K562 (cell line): ENCODE measurements at regions not wholly inside any gene's neighbourhood (a gene's known extent, or its start where the extent isn't known, plus 50 kb on each side); places are given as distances from the start of the nearest gene placed in this dataset.

ENCODE experiments used
- CBX8 ChIP-seq: fragments of 200-600 bp; sonication (generic); IDR thresholded peaks from 2 replicates; pipeline ENCODE4 v1.6.1; 2012; ENCODE audit warnings: borderline replicate concordance, mixed run types, low read depth, mild to moderate bottlenecking, moderate library complexity, mixed read lengths, low read length, control low read depth, inconsistent platforms; ENCODE audit not compliant: poor library complexity, severe bottlenecking; ENCODE audit errors: extremely low read depth
- CTBP1 ChIP-seq: fragments of 450-650 bp; IDR thresholded peaks from 2 replicates; pipeline ENCODE4 v1.6.1; 2016; ENCODE audit warnings: borderline replicate concordance
- CXXC5 ChIP-seq: fragments of 250-450 bp; sonication (Bioruptor Pico); IDR thresholded peaks from 2 replicates; pipeline ENCODE4 v1.8.0; 2022; ENCODE audit warnings: inconsistent platforms, mild to moderate bottlenecking, moderate library complexity
- HMG20B ChIP-seq: fragments of 250-450 bp; sonication (Bioruptor Pico); IDR thresholded peaks from 2 replicates; pipeline ENCODE4 v1.5.0; 2021; ENCODE audit warnings: mild to moderate bottlenecking
- JUN ChIP-seq, 2 experiments: sonication (generic) in 1 of 2; formaldehyde crosslinking in 1 of 2; IDR thresholded peaks; 2 replicates each; pipeline versions ENCODE4 v1.6.1 to v1.8.0; 2012 to 2022; ENCODE audit warnings: borderline replicate concordance in 2 of 2, mild to moderate bottlenecking in 2 of 2, improper control_type of control experiment in 1 of 2, low read depth in 1 of 2, low read length in 1 of 2, missing genetic modification reagents in 1 of 2
- KAT7 ChIP-seq: sonication (generic); formaldehyde crosslinking; IDR thresholded peaks from 2 replicates; pipeline ENCODE4 v1.8.0; 2022; ENCODE audit warnings: missing genetic modification reagents, mild to moderate bottlenecking, borderline replicate concordance
- LCOR ChIP-seq: sonication (generic); formaldehyde crosslinking; IDR thresholded peaks from 2 replicates; pipeline ENCODE4 v1.8.0; 2022; ENCODE audit warnings: mild to moderate bottlenecking, missing genetic modification reagents
- MEIS2 ChIP-seq: fragments of 450-650 bp; IDR thresholded peaks from 2 replicates; pipeline ENCODE4 v1.6.1; 2014; ENCODE audit warnings: mild to moderate bottlenecking; ENCODE audit not compliant: partially characterized antibody
- NBN ChIP-seq: fragments of 450-650 bp; IDR thresholded peaks from 2 replicates; pipeline ENCODE4 v1.6.1; 2016; ENCODE audit warnings: low read depth, mild to moderate bottlenecking
- NCOA2 ChIP-seq, 2 experiments: fragments of 450-650 bp; IDR thresholded peaks; 2 replicates each; pipeline ENCODE4 v1.6.1; 2018; ENCODE audit warnings: mild to moderate bottlenecking in 2 of 2, moderate library complexity in 1 of 2; ENCODE audit not compliant: partially characterized antibody in 2 of 2
- TSC22D4 ChIP-seq: fragments of 450-650 bp; IDR thresholded peaks from 2 replicates; pipeline ENCODE4 v1.6.1; 2016; ENCODE audit warnings: missing genetic modification characterization, missing biosample characterization, control low read depth
- ZNF778 ChIP-seq: fragments of 450-650 bp; formaldehyde crosslinking; IDR thresholded peaks from 2 replicates; pipeline ENCODE4 v1.4.0; 2020; ENCODE audit warnings: mild to moderate bottlenecking, moderate library complexity
- TF ChIP-seq, protein P1 (sequence below): fragments of 450-650 bp; IDR thresholded peaks from 2 replicates; pipeline ENCODE4 v1.6.1; 2017; ENCODE audit warnings: mild to moderate bottlenecking, moderate library complexity
- TF ChIP-seq, protein P2 (sequence below): fragments of 450-650 bp; IDR thresholded peaks from one replicate; pipeline ENCODE4 v1.6.1; 2018; ENCODE audit warnings: mild to moderate bottlenecking, moderate library complexity; ENCODE audit not compliant: partially characterized antibody
- TF ChIP-seq, protein P3 (sequence below): IDR thresholded peaks from 2 replicates; pipeline ENCODE4 v1.6.1; 2016; ENCODE audit warnings: missing genetic modification characterization, missing compliant biosample characterization
- TF ChIP-seq, protein P4 (sequence below), 2 experiments: fragments of 150-350 bp in 1 of 2; IDR thresholded peaks; 2 replicates each; pipeline ENCODE4 v1.6.1; 2012 to 2016; ENCODE audit warnings: low read depth in 2 of 2, low read length in 2 of 2, mild to moderate bottlenecking in 1 of 2, moderate library complexity in 1 of 2
- TF ChIP-seq, protein P5 (sequence below): fragments of 250-450 bp; sonication (Bioruptor Pico); IDR thresholded peaks from 2 replicates; pipeline ENCODE4 v1.5.1; 2021; ENCODE audit warnings: mild to moderate bottlenecking

DNA sequence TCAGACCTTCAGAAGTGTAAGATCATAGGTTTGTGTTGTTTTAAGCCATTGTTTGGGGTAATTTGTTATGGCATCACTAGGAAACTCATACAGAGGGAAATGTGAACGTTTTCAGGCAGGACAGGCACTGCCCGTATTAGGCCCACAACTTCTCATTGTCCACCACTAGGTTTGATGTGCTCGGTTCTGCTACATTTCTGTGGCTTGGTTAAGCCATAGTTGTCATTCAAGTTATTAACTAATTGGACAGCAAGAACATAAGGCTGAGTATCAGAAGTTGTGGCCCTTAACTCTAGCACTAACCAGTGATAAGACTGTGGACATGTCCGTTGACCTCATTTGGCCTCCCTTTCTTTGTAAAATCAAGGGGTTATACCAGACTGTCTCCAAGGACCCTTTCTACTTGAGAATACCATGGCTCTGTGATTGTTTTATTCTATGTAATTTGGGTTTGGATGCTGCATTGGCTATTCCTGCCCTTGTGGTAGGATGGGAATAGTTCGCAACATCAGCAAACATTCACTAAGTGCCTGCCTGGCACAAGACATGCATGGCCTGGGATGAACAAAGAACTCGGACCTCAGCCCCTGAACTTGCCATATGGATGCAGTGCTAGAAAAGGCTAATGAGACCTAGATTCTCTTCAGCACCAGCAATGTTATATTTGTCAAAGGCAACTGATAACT, 85.7 kb downstream of the CCDC71L start (continued):
- TF ChIP-seq CXXC5 (CRISPR knock-in tag) (peak; percentile 28), NBN (no peak), KAT7 (CRISPR knock-in tag) (no peak), LCOR (CRISPR knock-in tag) (no peak), MEIS2 (no peak), HMG20B (CRISPR knock-in tag) (no peak), JUN (IDR thresholded peaks at IDR 0.05; ENCODE audit: borderline replicate concordance, low read depth, low read length) (no peak), JUN (CRISPR knock-in tag; IDR thresholded peaks at IDR 0.05; ENCODE audit: borderline replicate concordance) (no peak), NCOA2 (IDR thresholded peaks at IDR 0.05; ENCODE audit: partially characterized antibody in 2 of 2) (no peak), CTBP1 (no peak), ZNF778 (CRISPR knock-in tag) (no peak), TSC22D4 (tag) (no peak), CBX8 (no peak)
- TF ChIP-seq, protein P1, sequence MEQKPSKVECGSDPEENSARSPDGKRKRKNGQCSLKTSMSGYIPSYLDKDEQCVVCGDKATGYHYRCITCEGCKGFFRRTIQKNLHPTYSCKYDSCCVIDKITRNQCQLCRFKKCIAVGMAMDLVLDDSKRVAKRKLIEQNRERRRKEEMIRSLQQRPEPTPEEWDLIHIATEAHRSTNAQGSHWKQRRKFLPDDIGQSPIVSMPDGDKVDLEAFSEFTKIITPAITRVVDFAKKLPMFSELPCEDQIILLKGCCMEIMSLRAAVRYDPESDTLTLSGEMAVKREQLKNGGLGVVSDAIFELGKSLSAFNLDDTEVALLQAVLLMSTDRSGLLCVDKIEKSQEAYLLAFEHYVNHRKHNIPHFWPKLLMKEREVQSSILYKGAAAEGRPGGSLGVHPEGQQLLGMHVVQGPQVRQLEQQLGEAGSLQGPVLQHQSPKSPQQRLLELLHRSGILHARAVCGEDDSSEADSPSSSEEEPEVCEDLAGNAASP, result no peak
- TF ChIP-seq, protein P2, sequence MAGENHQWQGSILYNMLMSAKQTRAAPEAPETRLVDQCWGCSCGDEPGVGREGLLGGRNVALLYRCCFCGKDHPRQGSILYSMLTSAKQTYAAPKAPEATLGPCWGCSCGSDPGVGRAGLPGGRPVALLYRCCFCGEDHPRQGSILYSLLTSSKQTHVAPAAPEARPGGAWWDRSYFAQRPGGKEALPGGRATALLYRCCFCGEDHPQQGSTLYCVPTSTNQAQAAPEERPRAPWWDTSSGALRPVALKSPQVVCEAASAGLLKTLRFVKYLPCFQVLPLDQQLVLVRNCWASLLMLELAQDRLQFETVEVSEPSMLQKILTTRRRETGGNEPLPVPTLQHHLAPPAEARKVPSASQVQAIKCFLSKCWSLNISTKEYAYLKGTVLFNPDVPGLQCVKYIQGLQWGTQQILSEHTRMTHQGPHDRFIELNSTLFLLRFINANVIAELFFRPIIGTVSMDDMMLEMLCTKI, result no peak
- TF ChIP-seq, protein P3, sequence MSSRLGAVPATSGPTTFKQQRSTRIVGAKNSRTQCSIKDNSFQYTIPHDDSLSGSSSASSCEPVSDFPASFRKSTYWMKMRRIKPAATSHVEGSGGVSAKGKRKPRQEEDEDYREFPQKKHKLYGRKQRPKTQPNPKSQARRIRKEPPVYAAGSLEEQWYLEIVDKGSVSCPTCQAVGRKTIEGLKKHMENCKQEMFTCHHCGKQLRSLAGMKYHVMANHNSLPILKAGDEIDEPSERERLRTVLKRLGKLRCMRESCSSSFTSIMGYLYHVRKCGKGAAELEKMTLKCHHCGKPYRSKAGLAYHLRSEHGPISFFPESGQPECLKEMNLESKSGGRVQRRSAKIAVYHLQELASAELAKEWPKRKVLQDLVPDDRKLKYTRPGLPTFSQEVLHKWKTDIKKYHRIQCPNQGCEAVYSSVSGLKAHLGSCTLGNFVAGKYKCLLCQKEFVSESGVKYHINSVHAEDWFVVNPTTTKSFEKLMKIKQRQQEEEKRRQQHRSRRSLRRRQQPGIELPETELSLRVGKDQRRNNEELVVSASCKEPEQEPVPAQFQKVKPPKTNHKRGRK (tag), result no peak
- TF ChIP-seq, protein P4, sequence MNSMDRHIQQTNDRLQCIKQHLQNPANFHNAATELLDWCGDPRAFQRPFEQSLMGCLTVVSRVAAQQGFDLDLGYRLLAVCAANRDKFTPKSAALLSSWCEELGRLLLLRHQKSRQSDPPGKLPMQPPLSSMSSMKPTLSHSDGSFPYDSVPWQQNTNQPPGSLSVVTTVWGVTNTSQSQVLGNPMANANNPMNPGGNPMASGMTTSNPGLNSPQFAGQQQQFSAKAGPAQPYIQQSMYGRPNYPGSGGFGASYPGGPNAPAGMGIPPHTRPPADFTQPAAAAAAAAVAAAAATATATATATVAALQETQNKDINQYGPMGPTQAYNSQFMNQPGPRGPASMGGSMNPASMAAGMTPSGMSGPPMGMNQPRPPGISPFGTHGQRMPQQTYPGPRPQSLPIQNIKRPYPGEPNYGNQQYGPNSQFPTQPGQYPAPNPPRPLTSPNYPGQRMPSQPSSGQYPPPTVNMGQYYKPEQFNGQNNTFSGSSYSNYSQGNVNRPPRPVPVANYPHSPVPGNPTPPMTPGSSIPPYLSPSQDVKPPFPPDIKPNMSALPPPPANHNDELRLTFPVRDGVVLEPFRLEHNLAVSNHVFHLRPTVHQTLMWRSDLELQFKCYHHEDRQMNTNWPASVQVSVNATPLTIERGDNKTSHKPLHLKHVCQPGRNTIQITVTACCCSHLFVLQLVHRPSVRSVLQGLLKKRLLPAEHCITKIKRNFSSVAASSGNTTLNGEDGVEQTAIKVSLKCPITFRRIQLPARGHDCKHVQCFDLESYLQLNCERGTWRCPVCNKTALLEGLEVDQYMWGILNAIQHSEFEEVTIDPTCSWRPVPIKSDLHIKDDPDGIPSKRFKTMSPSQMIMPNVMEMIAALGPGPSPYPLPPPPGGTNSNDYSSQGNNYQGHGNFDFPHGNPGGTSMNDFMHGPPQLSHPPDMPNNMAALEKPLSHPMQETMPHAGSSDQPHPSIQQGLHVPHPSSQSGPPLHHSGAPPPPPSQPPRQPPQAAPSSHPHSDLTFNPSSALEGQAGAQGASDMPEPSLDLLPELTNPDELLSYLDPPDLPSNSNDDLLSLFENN (IDR thresholded peaks at IDR 0.05; ENCODE audit: low read depth in 2 of 2, low read length in 2 of 2), result no peak
- TF ChIP-seq, protein P5, sequence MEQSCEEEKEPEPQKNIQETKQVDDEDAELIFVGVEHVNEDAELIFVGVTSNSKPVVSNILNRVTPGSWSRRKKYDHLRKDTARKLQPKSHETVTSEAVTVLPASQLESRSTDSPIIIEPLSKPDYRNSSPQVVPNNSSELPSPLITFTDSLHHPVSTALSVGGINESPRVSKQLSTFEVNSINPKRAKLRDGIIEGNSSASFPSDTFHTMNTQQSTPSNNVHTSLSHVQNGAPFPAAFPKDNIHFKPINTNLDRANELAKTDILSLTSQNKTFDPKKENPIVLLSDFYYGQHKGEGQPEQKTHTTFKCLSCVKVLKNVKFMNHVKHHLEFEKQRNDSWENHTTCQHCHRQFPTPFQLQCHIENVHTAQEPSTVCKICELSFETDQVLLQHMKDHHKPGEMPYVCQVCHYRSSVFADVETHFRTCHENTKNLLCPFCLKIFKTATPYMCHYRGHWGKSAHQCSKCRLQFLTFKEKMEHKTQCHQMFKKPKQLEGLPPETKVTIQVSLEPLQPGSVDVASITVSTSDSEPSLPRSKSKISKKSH (CRISPR knock-in tag), result no peak
